Midbrain (tissue), 1 donor: ENCODE measurements at regions not wholly inside any gene's neighbourhood (a gene's known extent, or its start where the extent isn't known, plus 50 kb on each side); places are given as distances from the start of the nearest gene placed in this dataset.
"Not testable (repeated sequence)": the region's sequence is repeated elsewhere in the genome, so short reads cannot be mapped to it uniquely, and the experiment has no call there.

Source experiments
- DNase-seq: peaks from one replicate; lab custom pipeline; 2025; lab: John Stamatoyannopoulos, UW

- DNase-seq, result no peak
These were observed 811.0 kb upstream of the GALNTL6 start for GRCh38 chr4:171002246-171002645.

DNA sequence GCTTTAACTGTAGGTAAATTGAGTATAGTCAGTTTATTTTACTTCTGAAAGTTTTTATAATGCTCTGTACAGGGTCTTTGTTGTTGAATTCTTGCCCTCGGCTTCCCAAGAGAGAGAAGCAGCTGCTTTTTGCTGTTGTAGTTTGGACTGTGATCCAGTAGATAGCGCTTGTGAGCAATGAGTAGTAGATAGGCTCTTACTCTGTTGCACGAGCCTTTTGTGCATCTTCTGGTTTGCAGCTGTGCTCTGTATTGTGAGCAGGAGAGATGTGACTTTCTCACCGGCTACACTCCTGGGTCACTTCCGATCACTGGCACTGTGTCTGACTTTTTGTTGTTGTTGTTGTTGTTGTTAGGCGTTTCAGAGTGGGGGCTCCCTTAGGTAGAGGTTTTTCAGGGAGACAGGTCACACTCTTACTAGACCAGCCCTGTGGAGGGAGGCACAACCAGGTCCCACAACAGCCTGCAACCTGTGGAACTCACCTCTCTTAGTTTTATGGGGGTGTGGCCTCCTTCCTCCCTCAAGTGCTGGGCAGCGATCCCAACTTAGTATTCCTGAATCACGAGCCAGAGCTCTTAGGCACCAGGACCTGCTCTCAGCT is 822.1 kb upstream of the GALNTL6 start:
- no peak for DNase-seq

DNA sequence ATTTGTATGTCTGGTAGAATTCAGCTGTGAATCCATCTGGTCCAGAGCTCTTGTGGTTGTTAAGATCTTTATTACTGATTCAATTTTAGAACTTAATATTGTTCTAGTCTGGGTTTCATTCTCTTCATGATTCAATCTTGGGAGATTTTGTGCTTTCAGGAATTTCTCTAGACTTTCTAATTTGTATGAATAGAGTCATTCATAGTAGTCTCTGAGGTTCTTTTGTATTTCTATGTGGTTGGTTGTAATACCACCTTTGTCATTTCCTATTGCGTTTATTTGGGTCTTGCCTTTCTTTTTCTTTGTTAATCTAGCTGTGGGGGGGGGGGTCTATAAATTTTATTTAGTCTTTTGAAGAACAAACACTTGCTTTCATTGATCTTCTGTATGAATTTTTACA is 824.8 kb upstream of the GALNTL6 start:
- DNase-seq, result no peak

DNA sequence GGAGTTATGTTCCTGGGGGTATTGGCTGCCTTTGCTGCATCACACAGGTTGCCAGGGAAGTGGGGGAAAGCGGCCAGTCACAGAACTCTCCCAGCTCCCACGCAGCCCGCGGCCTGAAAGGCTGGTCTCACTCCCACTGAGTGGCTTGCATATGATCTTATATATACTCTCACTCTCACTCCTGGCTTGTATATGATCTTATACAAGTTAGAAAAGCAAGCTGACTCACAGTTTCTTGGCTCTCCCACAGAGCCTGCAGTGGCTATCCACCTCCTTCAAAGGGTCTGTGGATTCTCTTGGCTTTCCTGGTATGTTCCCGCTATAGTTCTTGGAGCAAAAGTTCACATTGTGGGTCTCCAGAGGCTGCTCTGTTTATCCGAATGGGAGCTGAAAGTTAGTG is 833.5 kb upstream of the GALNTL6 start:
- DNase-seq, result no peak

DNA sequence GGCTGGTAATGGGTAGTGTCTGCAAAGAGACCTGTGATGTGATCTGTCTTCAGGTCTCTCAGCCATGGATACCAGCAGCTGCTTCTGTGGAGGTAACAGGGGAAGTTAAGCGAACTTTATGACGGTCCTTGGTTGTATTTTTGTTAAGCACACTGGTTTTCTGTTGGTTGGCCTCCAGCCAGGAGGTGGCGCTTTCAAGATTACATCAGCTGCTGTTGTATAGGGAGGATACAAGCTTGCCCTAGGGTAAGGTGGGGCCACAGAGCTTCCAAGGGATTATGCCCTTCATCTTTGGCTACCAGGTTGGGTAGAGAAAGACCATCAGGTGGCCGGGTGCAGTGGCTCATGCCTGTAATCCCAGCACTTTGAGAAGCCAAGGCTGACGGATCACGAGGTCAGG is 834.2 kb upstream of the GALNTL6 start:
- no peak for DNase-seq

- DNase-seq, result no peak
These were observed 859.3 kb upstream of the AADAT start for GRCh38 chr4:170949084-170949483.

GRCh38 chr4:170940043-170940724 is 850.4 kb upstream of the AADAT start:
- no peak for DNase-seq

- DNase-seq, result no peak
These were observed 848.8 kb upstream of the AADAT start for GRCh38 chr4:170938588-170938987.

DNA sequence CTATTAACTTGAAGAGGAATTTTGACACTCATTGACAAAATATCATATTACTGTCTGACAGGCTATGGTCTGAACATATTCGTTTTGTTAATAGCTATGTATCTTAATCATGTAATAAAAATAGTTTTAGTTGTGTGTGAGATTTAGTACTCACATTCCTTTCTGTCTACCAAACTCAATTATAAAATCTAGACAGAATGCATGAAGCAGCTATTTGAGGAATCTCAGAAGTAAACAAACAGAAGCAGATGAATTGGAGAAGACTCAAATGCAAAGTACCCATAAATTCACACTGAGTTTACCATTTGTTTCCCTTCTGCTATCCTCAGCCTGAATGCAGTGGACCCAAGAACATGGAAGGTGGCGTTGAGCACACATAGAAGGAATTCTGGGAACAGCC is 841.6 kb upstream of the AADAT start:
- DNase-seq, result no peak

- no peak for DNase-seq
These were observed 798.9 kb upstream of the AADAT start for GRCh38 chr4:170888660-170889059.

DNA sequence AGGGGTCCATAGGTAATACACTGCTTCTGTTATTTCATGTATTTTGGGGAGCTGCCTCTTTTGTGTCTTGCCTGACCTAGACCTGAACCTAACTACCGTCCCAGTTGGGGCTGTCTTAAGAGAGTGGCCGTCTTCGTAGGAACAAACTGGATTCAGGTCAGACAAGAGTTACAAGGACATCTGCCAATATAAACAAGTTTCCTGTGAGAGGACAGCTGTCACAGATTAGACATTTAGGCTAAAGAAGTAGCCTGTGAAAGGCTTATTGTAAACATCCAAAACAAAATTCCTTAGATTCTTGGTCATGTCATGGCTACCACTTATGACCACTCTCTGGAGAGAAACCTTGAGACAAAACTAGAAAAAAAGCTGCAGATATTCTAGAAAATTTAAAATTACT is 797.6 kb upstream of the AADAT start:
- DNase-seq, result no peak

DNA sequence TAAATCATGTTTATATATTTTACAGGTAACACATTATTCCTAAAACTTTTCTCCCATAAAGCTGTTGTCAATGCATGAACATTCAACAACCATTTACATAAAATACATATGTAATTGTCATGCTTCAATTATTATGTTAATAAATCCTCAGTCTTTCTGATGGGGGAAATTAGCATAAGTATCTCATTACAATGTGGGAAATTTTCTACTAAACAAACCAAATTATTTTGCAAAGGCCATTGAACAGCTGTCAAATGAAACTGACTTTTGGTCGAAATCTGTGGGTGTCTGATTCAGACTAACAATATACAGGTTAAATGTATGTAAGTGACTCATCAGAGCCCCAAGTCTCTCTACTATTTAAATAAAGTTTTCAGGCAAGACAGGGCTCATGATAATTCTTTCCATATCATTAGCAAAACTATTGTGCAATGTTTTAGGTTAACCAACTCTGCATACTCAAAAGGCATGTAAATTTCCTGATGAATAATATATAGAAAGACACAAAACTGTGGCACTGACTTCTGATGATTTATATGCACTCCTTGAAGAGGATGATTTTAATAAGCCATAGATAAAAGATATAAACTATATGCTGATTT is 795.3 kb upstream of the AADAT start:
- DNase-seq, result no peak

DNA sequence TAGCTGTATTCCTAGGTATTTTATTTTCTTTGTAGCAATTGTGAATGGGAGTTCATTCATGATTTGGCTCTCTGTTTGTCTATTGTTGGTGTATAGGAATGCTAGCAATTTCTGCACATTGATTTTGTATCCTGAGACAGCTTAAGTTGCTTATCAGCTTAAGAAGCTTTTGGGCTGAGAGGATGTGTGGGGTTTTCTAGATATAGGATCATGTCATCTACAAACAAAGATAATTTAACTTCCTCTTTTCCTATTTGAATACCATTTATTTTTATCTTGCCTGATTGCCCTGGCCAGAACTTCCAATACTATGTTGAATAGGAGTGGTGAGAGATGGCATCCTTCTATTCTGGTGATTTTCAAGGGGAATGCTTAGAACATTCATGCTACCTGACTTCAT is 791.9 kb upstream of the AADAT start:
- DNase-seq, result not testable (repeated sequence)

- no peak for DNase-seq
These were observed 786.1 kb upstream of the AADAT start for GRCh38 chr4:170875868-170876267.

GRCh38 chr4:170872794-170873193 is 783.0 kb upstream of the AADAT start:
- no peak for DNase-seq

- DNase-seq, result no peak
These were observed 778.4 kb upstream of the AADAT start for GRCh38 chr4:170868170-170868569.

DNA sequence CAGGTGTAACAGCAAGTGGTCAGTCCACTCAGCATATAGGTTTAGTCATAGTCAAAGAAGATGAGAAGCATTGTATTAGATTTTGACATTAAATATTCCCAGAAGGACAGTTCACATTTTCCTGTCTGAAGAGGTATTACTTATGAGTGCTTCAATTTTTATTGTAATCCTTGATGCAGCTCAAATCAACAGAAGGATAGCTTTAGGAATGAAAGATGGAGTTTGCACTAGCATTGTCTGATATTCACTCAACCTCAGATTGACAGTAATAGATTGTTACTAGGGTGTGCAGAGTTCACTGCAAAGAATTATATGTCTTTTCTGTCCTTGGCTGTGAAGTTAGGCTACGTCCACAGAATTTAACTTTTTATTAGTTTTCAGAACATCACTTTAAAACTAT is 764.3 kb upstream of the AADAT start:
- DNase-seq, result no peak

- peak; percentile 4 for DNase-seq
These were observed 763.8 kb upstream of the AADAT start for GRCh38 chr4:170853422-170854021.

DNA sequence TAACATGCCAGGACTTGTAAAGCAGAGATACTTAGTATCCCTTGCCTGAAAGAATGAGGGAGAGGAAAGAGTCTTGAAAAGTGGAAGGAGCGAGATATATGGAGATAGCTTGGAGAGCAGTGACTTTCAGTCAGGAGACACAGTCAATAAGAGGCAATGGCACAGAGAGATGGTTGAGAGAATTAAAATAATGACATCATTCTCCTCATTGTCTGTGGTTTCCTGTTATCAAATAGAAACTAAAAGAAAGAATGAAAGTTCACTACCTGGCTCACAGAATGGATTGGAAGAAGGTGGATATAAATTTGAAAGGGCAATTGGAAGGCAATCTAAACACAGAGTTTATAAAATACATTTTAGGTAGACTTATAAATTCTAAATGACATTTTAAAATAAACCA is 760.2 kb upstream of the AADAT start:
- no peak for DNase-seq

GRCh38 chr4:170827562-170828274 is 738.0 kb upstream of the AADAT start:
- DNase-seq, result no peak

- no peak for DNase-seq
These were observed 729.0 kb upstream of the AADAT start for GRCh38 chr4:170818786-170819185.

GRCh38 chr4:170805352-170805751 is 715.6 kb upstream of the AADAT start:
- DNase-seq, result no peak

- DNase-seq, result no peak
These were observed 715.2 kb upstream of the AADAT start for GRCh38 chr4:170804930-170805329.
